NCI-H748 (cell line): ENCODE measurements at regions not wholly inside any gene's neighbourhood (a gene's known extent, or its start where the extent isn't known, plus 50 kb on each side); places are given as distances from the start of the nearest gene placed in this dataset.
A peak's percentile ranks its signal among the peaks of the same experiment; 100 is the strongest.
"Not testable (repeated sequence)": the region's sequence is repeated elsewhere in the genome, so short reads cannot be mapped to it uniquely, and the experiment has no call there.

Experiments used
- DNase-seq: peaks from one replicate; lab custom pipeline; 2025; ENCODE audit not compliant: unreplicated experiment; lab: John Stamatoyannopoulos, UW

GRCh38 chrX:120753413-120754251, 122.0 kb downstream of the CT47B1 start:
- DNase-seq: no peak

DNA sequence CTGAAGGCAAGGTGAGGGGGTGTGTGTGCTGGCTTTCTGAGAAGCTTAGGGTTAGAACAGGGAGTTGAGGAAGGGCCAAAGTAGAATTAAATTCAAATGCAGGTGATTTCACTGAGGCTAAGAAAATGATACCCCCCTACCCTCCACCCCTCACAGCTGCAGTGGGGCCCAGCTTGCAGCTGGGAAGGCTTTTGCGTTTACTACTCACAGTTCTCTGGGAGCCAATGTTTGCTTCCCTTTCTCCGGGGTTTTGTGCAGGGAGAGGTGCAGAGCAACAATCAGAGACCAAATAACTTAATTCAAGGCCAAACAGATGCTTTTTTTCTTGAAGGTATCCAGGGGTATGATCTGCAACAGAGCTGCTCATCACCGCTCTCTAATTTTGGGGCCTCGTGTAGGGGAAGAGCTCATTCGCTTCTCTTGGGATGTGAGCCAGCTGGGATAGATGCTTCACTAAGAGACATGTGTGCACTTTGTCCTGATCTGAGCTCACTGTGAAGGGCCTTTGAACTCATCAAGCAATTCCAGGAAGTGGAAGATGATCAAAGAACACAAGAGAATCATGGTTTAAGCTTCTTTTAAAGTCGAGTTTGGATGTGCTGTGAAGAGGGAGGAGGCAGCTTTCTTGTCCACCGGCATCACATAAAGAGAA, 122.7 kb upstream of the C1GALT1C1 start:
- no peak for DNase-seq

GRCh38 chrX:120751683-120752082, 121.8 kb upstream of the C1GALT1C1 start:
- DNase-seq: peak; percentile 8

DNA sequence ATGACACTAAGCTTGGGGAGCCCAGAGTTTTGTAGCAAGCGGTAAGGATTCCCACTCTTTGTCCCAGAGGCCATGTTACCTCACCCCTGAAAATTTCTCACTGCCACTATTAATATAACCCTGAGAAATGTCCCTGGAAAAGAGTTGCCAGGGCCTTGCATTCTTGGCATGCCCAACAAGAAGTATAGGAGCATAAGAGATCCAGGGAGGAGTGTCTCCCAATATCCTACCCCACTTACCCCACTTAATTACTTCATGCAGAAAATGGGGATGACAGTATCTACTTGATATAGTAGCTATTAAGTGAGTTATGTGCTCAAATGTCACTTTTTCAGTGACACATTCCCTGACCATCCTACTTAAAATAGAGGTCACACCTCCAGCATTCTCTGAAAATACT, 120.5 kb upstream of the C1GALT1C1 start:
- DNase-seq: no peak

- DNase-seq: peak; percentile 89
Measured at GRCh38 chrX:120749141-120749846, 119.4 kb upstream of the C1GALT1C1 start.

- no peak for DNase-seq
Measured at GRCh38 chrX:120746153-120746552, 116.3 kb upstream of the C1GALT1C1 start.

GRCh38 chrX:120742946-120743665, 113.3 kb upstream of the C1GALT1C1 start:
- no peak for DNase-seq

GRCh38 chrX:120741452-120741851, 111.6 kb upstream of the C1GALT1C1 start:
- DNase-seq: no peak

GRCh38 chrX:120740072-120740471, 110.2 kb upstream of the C1GALT1C1 start:
- DNase-seq: no peak

GRCh38 chrX:120739300-120739699, 109.4 kb upstream of the C1GALT1C1 start:
- DNase-seq: no peak

- DNase-seq: no peak
Measured at GRCh38 chrX:120736989-120737388, 107.1 kb upstream of the C1GALT1C1 start.

DNA sequence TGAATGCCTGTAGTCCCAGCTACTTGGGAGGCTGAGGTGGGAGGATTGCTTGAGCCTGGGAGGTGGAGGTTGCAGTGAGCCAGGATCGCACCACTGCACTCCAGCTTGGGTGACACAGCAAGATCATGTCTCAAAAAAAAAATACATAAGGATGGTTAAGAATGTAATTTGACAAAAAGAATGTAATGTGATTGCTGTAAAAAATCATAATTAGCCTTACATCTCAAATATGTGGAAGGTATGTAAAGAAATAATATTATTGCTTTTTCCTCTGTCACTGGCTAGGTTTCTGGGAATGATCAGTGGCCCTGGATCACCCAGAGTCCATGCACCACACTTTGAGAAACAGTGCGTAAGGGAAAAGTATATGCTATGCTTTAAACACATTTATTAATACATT, 106.1 kb upstream of the C1GALT1C1 start:
- DNase-seq: no peak

- DNase-seq: no peak
Measured at GRCh38 chrX:120732879-120733278, 103.0 kb upstream of the C1GALT1C1 start.

DNA sequence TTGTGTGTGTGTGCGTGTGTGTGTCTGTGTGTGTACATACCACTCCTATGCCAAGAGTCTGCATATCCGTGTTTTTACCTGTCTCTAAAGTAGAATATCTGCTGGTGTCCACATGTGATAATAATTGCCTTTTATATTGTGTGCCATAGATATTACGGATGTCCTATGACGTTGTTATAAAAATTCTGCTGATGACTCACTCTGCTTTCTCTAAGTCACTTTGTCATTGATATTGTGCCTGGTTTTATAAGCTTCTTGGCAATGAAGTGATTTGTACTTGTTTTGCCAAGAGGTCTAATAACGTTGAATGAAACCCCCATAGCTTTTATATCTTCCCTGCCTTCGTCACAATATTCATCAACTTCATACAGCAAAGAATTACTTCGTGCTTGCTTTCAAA, 102.6 kb upstream of the C1GALT1C1 start:
- no peak for DNase-seq

- DNase-seq: no peak
Measured at GRCh38 chrX:120731386-120731785, 101.5 kb upstream of the C1GALT1C1 start.

DNA sequence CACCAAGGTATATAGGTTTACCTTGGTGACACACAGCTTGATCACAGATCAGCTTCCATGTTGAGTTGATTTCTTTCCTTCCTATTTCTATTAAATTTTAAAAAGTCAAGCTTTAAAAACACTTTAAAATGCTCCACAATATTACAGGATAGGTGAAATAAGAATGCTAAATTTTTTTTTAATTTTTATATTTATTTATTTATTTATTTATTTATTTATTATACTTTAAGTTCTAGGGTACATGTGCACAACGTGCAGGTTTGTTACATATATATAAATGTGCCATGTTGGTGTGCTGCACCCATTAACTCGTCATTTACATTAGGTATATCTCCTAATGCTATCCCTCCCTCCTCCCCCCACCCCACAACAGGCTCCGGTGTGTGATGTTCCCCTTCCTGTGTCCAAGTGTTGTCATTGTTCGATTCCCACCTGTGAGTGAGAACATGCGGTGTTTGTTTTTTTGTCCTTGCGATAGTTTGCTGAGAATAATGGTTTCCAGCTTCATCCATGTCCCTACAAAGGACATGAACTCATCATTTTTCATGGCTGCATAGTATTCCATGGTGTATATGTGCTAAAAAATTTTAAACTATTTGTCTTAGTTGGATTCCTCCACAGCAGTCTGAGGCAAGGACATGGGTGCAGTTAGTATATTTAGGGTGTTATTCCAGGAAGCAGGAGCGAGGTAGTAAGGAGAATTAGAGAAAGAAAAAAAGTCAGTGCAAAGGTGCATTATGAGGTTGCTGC, 99.8 kb upstream of the C1GALT1C1 start:
- not testable (repeated sequence) for DNase-seq

DNA sequence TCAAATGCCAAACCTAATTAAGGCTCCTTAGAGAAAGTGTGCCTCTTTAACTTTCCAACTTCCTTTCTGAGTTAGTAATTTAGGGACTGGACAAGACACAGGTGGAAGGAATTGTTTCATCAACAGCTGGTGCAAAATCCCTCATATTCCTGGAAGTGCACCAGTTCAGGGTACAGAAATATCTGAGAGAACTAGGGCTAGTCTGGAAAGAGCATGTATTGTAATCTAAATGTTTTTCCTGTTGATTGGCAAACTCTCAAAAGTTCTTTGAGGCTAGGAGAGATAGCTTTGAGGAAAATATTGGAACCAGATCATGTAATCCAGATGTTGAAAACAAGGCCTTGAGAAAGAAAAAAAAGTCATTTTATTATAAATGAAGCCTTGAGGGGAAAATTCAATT, 98.1 kb upstream of the C1GALT1C1 start:
- no peak for DNase-seq

- no peak for DNase-seq
Measured at GRCh38 chrX:120727452-120727851, 97.6 kb upstream of the C1GALT1C1 start.

- DNase-seq: no peak
Measured at GRCh38 chrX:120726294-120726693, 96.4 kb upstream of the C1GALT1C1 start.

DNA sequence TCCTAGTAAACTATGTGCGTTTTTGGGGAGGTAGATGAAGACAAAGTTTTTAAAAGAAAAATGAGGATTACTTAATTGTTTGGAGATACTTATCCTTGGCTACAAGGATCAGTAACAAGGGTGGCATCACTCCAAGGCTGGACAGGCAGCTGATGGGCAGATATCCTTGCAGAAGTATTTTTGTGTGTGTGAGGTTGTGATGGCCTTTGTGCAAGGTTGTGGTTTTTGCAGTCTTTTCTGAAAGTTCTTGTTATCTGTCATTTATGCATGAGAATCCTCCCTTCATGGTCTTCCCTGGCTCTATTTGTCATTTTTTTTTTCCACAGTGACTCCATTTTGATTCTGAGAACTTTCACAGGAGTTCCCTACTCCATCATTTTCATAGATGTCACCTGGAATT, 96.0 kb upstream of the C1GALT1C1 start:
- no peak for DNase-seq

- DNase-seq: no peak
Measured at GRCh38 chrX:120719622-120720021, 89.8 kb upstream of the C1GALT1C1 start.
